NCI-H524 (cell line): ENCODE measurements at regions not wholly inside any gene's neighbourhood (a gene's known extent, or its start where the extent isn't known, plus 50 kb on each side); places are given as distances from the start of the nearest gene placed in this dataset.

Experiments
- DNase-seq, 2 experiments: peaks; one replicate each; lab custom pipeline; 2025; lab: John Stamatoyannopoulos, UW

GRCh38 chr13:91269237-91269636, 78.2 kb upstream of the MIR17HG start:
- DNase-seq = no peak

- DNase-seq = no peak
These were observed 77.5 kb upstream of the MIR17HG start for GRCh38 chr13:91270031-91270430.

- DNase-seq = no peak
These were observed 75.2 kb upstream of the MIR17HG start for GRCh38 chr13:91272235-91272777.

GRCh38 chr13:91273675-91274074, 73.8 kb upstream of the MIR17HG start:
- DNase-seq = no peak

- no peak for DNase-seq
These were observed 70.3 kb upstream of the MIR17HG start for GRCh38 chr13:91277013-91277676.

- DNase-seq = no peak
These were observed 69.2 kb upstream of the MIR17HG start for GRCh38 chr13:91278291-91278690.

GRCh38 chr13:91278888-91279287, 68.6 kb upstream of the MIR17HG start:
- no peak for DNase-seq

GRCh38 chr13:91280801-91281200, 66.7 kb upstream of the MIR17HG start:
- DNase-seq = no peak

GRCh38 chr13:91284335-91284734, 63.2 kb upstream of the MIR17HG start:
- no peak for DNase-seq

GRCh38 chr13:91286317-91286716, 61.2 kb upstream of the MIR17HG start:
- DNase-seq = no peak

GRCh38 chr13:91291078-91291477, 56.4 kb upstream of the MIR17HG start:
- DNase-seq = no peak

- DNase-seq = peak; percentile 5 to 49
These were observed 54.8 kb upstream of the MIR17HG start for GRCh38 chr13:91292630-91293221.

GRCh38 chr13:91295712-91296410, 51.6 kb upstream of the MIR17HG start:
- no peak for DNase-seq

- no peak for DNase-seq
These were observed 50.0 kb upstream of the MIR17HG start for GRCh38 chr13:91297503-91297902.
